ENCODE measurements at regions not wholly inside any gene's neighbourhood (a gene's known extent, or its start where the extent isn't known, plus 50 kb on each side); places are given as distances from the start of the nearest gene placed in this dataset.

DNA sequence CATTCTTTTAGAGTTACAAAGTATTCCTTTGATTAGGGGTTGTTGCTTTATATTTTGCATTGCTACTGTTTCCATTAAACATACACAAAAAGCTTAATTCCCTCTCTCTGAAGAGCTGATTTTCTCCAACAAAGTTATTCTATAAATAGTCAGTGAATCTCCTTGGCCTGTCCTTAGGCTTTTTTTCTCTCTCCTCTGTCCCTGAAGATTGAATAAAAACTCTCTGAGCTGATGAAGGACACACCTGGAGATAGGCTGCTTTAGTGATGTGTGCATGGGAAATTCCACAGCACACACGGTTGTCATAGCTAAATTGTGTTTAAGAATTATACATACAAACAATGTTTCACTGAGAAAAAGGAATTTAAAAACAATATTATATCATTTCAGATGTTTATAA is 90.5 kb upstream of the TMEM106B start:
- no peak for DNase-seq (ENCODE audit: low read depth in 3 of 3, low spot score in 1 of 3)

GRCh38 chr7:12123172-12123571 is 87.9 kb upstream of the TMEM106B start:
- no peak for DNase-seq (ENCODE audit: low read depth in 3 of 3, low spot score in 1 of 3)

- DNase-seq (ENCODE audit: low read depth in 3 of 3, low spot score in 1 of 3) = no peak
Measured at GRCh38 chr7:12124028-12124427, 87.1 kb upstream of the TMEM106B start.

DNA sequence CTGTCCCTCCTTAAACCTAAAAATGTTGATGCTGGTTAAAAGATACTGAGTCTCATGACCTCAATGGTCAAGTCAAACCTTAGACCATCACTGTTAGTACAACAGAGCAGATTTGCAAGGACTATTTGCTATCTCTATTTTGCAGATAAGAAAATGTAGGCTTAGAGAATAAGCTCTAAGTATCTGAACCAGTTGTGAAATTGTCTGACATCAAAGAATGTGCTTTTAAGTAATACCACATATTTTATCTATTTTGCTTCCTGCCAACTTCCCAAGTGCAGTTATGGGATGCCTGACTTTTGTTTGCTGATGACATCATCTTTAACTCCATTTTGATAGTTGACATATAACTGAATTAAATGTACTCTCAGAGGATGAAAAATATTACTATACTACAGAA is 83.6 kb upstream of the TMEM106B start:
- no peak for DNase-seq (ENCODE audit: low read depth in 3 of 3, low spot score in 1 of 3)

GRCh38 chr7:12130609-12131008 is 80.5 kb upstream of the TMEM106B start:
- no peak for DNase-seq (ENCODE audit: low read depth in 3 of 3, low spot score in 1 of 3)

- no peak for DNase-seq (ENCODE audit: low read depth in 3 of 3, low spot score in 1 of 3)
Measured at GRCh38 chr7:12131122-12131521, 80.0 kb upstream of the TMEM106B start.

- no peak for DNase-seq (ENCODE audit: low read depth in 3 of 3, low spot score in 1 of 3)
Measured at GRCh38 chr7:12133865-12134264, 77.2 kb upstream of the TMEM106B start.

- DNase-seq (ENCODE audit: low read depth in 3 of 3, low spot score in 1 of 3) = no peak
Measured at GRCh38 chr7:12136523-12136922, 74.6 kb upstream of the TMEM106B start.

DNA sequence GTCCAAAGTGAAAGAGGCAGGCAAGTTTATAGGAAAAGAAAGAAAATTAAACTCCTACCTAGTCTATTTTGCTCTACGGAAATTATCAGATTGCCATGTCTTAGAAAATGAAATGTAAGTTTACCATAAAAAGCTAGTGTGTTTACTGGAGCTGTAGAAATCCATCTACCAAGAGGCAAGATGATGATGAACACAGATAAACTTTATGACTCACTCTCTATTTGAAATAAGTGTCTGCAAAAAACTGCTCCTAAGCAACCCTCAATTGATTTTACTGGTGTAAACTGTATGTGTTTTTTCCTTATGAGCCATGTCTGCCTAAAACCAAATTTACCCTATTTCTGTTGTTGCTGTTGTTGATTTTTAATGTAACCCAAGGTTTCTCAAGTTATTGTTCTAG is 73.8 kb upstream of the TMEM106B start:
- DNase-seq (ENCODE audit: low read depth in 3 of 3, low spot score in 1 of 3) = no peak

GRCh38 chr7:12138421-12138820 is 72.7 kb upstream of the TMEM106B start:
- no peak for DNase-seq (ENCODE audit: low read depth in 3 of 3, low spot score in 1 of 3)

DNA sequence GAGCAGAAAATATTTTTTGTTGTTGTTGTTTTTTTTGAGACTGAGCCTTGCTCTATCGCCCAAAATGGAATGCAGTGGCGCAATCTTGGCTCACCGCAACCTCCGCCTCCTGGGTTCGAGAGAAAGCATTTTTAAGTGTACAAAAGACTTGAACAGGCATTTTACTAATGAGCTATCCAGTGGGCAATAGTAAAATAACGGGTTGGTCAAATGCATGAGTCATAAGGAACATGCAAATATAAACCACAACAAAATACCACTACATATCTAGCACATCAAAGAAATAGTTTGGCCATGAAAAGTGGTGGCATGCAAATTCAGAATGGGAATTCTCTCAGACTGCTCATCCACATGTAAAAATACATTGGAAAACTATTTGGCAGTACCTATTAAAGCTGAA is 71.7 kb upstream of the TMEM106B start:
- DNase-seq (ENCODE audit: low read depth in 3 of 3, low spot score in 1 of 3) = no peak

DNA sequence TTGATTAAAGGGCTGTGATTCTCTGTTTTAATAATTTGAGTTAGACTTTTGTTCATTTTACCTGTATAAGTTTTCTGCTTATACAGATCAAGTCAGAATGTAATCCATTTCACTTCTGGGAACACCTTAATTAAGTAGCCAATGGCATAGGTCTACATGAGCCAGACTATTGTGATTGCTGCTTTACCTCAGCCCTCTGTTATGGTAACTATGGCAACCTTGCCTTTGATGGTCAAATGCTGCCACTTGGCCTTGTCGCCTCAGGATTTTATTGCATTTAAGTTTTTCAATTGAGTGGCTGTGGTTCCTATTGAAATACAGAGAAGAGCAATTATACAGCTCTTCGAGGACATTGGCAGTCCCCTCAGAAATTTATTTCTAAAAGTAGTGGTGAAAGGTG is 64.3 kb upstream of the TMEM106B start:
- DNase-seq (ENCODE audit: low read depth in 3 of 3, low spot score in 1 of 3) = no peak

DNA sequence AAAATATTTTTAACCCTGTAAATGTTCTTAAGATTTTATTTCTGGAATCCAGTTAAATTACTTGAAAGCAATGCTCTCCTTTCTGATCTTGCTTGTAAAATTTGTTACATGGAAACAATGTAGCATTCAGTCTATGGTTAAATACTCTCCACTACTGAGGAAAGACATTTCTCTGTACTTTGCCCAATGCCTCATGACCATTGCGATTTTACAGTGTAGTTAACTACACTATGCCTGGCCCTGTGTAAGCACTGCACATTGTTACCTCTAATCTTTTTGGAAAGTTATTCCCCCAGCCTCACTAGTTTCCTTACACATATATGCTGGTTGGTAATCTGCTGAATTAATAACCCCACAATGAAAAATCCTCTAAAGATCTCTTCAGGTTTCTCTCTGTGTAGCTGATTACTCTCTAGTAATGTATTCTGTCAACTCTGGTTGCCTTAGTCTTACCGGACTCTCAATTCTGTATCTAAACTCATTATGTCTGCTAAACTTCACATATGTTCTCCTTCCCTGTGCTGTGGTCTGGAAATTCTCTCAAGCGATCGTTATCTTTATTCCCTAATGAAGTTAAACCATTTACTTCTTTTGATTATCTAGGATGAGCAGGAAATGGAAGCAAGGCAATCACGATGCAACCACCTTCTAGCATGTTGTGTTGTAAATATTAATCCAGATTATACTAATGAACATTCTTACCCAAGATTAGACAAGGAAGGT is 58.7 kb upstream of the TMEM106B start:
- DNase-seq (ENCODE audit: low read depth in 3 of 3, low spot score in 1 of 3) = no peak

- no peak for DNase-seq (ENCODE audit: low read depth in 3 of 3, low spot score in 1 of 3)
Measured at GRCh38 chr7:12154119-12154518, 57.0 kb upstream of the TMEM106B start.

DNA sequence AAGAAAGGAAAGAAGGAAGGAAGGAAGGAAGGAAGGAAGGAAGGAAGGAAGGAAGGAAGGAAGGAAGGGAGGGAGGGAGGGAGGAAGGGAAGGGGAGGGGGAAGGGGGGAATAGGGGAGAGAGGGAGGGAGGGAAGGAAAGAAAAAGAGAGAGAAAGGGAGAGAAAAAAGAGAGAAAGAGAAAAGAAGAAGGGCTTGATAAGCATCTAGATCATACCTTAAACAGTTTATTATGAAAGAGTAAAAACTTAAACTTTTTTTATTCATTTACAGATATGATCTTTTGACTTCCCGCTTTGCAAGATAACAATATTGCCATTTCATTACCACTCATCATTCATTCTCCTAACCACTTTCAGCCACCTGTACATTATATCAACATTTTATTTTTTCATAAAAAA is 53.6 kb upstream of the TMEM106B start:
- DNase-seq (ENCODE audit: low read depth in 3 of 3, low spot score in 1 of 3) = no peak

GRCh38 chr7:12158334-12159060 is 52.6 kb upstream of the TMEM106B start:
- DNase-seq (ENCODE audit: low read depth in 3 of 3, low spot score in 1 of 3) = no peak

GRCh38 chr7:12161146-12161545 is 49.9 kb upstream of the TMEM106B start:
- DNase-seq (ENCODE audit: low read depth in 3 of 3, low spot score in 1 of 3) = no peak

Data from stimulated activated CD4-positive, alpha-beta T cell treated with anti-CD3 and anti-CD28 coated beads, TNF-alpha, amount 100 ng/mL, for 1 hour (primary cell).